LHCN-M2 (cell line): ENCODE measurements at regions not wholly inside any gene's neighbourhood (a gene's known extent, or its start where the extent isn't known, plus 50 kb on each side); places are given as distances from the start of the nearest gene placed in this dataset.

Experiments
- DNase-seq: peaks from one replicate; pipeline ENCODE4 v3.0.0-alpha.2; 2012; ENCODE audit warnings: low read depth

GRCh38 chr14:32022938-32023466, 54.1 kb upstream of the ARHGAP5 start:
- peak; percentile 30 for DNase-seq

GRCh38 chr14:32023540-32023939, 53.6 kb upstream of the ARHGAP5 start:
- peak; percentile 31 for DNase-seq

DNA sequence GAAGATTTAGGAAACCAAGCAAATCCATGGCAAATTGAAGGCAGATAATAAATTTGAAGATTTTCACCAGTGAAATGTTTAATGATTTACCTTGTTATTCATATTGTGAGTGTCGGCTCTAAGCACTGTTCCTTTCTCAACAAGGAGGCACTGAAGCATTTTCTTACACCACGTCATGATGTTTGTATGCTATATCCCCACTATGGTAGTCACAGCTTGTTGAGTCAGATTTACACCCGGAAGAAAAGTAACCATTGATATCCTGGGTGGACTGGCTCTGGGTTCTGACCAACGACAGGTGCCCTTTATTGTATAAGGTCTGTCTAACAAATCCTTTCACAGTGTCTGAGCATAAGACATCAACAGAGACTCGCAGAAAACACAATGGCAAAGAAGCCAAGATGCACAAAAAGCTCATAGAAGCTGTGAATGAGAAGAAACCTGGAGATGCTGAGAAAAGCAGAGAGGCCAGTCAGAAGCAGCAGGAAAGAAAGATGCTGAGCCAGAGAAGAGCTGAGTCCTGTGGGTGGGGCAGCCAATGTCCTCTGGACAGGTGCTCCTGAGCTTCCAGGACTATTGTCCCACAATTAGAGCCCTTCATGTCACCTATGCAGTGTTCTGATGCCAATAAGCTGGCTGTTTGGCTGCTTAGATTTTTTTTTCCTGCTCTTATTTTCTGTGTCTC, 49.7 kb upstream of the ARHGAP5 start:
- DNase-seq: peak; percentile 19
